ENCODE measurements at regions not wholly inside any gene's neighbourhood (a gene's known extent, or its start where the extent isn't known, plus 50 kb on each side); places are given as distances from the start of the nearest gene placed in this dataset.
"Not testable (repeated sequence)": the region's sequence is repeated elsewhere in the genome, so short reads cannot be mapped to it uniquely, and the experiment has no call there.

GRCh38 chr16:72458035-72458434 is 286.1 kb upstream of the PMFBP1 start:
- DNase-seq (ENCODE audit: low read depth in 4 of 4, low spot score in 1 of 4): no peak

GRCh38 chr16:72457243-72457940 is 285.4 kb upstream of the PMFBP1 start:
- DNase-seq (ENCODE audit: low read depth in 4 of 4, low spot score in 1 of 4): no peak

- DNase-seq (ENCODE audit: low read depth in 4 of 4, low spot score in 1 of 4): no peak
Measured at GRCh38 chr16:72455743-72456659, 284.0 kb upstream of the PMFBP1 start.

- DNase-seq (ENCODE audit: low read depth in 4 of 4, low spot score in 1 of 4): not testable (repeated sequence)
Measured at GRCh38 chr16:72453856-72454255, 281.9 kb upstream of the PMFBP1 start.

DNA sequence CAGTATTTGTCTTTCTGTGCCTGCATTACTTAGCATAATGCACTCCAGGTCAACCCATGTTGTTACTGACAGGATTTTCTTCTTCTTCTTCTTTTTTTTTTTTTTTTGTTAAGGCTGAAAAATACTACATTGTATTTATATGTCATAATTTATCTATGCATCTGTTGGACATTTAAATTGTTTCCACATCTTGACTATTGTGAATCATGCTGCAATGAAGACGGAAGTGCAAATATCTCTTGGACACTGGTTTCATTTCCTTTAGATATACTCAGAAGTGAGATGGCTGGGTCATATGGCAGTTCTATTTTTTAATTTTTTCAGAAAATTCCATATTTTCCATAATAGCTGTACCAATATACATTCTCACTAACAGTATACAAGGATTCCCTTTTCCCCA is 272.7 kb upstream of the PMFBP1 start:
- no peak for DNase-seq (ENCODE audit: low read depth in 4 of 4, low spot score in 1 of 4)

DNA sequence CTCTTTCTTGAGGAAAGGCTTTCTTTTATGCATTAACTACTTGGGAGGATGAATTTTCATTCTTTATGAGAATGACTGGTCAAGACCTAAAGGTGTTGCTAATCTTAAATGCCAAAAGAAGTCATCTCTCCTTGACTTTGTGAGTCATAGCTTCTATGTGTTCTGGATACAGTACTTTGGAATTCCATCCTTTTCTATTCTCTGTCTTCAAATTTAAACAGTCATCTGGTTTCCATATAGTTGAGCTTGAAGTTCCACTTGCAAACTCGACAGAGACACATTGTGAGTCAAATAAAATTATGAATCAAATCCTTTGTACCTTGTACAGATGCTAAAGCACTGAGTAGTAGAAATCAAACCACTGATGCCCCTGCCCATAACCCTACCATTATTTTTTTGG is 271.9 kb upstream of the PMFBP1 start:
- no peak for DNase-seq (ENCODE audit: low read depth in 4 of 4, low spot score in 1 of 4)

GRCh38 chr16:72442385-72443158 is 270.6 kb upstream of the PMFBP1 start:
- DNase-seq (ENCODE audit: low read depth in 4 of 4, low spot score in 1 of 4): no peak

GRCh38 chr16:72437891-72438290 is 265.9 kb upstream of the PMFBP1 start:
- DNase-seq (ENCODE audit: low read depth in 4 of 4, low spot score in 1 of 4): no peak

- DNase-seq (ENCODE audit: low read depth in 4 of 4, low spot score in 1 of 4): no peak
Measured at GRCh38 chr16:72434159-72434558, 262.2 kb upstream of the PMFBP1 start.

- DNase-seq (ENCODE audit: low read depth in 4 of 4, low spot score in 1 of 4): no peak
Measured at GRCh38 chr16:72430121-72430520, 258.2 kb upstream of the PMFBP1 start.

DNA sequence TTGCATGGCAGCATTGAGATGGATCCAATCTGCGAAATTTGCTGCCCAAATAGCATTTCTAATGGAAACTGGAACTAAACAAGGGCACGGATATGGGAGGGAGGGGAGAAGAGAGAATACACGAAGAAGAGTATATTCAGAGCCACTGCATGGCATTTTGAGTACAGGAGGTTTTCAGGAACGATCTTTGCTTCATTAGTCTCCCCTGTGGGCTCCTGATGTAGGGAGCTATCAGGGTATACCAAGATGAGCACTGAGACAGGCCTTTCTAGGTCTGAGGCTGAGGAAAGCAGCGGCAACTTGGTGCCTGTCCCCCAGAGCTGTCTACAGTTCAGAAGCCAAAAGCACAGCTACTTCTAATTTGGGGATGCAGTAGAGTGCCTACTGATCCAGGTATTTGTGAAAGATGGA is 257.7 kb upstream of the PMFBP1 start:
- DNase-seq (ENCODE audit: low read depth in 4 of 4, low spot score in 1 of 4): no peak

DNA sequence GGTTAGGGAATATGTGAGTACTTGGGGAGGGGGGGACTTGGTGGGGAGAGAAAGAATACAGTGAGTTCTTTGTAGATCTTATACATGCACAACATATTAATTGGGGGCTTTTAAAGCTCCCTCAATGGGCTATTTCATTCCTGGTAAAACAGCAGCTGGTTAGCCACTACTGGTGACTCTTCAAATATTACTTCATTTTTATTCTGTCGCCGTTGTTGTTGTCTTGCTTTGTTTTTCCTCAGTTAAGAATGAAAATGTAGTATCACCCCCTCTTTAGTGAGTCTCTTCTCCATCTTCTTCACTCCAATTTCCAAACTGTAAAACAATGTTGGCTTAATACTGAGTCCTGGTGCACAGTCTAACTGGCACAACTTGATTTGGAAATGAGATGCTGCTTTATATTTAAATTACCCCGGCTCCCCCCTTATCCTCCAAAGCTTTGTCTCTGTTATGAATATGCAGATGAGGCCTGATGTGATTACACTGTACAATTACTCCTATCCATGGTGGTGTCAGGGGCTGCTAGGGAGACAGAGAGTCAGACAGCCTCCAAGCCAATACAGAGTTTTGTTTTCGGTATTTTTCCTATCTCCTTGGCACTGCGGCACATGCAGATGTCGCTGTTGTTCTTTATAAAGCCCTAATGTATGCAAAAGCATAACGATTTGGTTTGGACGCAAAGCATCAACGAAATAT is 256.9 kb upstream of the PMFBP1 start:
- no peak for DNase-seq (ENCODE audit: low read depth in 4 of 4, low spot score in 1 of 4)

DNA sequence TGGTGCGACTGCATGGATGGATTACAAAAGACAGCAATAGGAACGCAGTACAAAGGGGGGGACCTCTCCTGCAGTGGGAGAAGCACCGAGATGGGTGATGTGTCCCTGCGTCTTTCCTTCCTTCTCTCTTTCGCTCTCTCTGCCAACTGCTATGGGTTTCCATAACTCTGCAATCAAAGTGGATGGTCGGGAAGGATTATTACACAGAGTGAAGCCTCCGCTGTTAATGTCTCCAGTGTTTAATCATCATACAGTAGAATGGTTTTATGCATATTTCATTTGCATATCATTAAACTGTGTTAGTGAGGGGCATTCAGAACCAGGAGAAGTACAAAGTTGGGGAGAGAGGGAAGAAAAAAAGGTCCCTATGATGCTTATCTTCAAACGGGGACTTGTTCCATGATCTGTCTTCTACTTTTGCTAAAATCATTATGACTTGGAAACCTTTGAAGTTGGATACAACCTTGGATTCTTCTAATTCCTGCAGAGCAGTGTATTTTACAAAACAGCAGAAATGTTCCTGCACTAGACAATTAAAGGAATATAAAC is 255.9 kb upstream of the PMFBP1 start:
- no peak for DNase-seq (ENCODE audit: low read depth in 4 of 4, low spot score in 1 of 4)

GRCh38 chr16:72427051-72427782 is 255.3 kb upstream of the PMFBP1 start:
- no peak for DNase-seq (ENCODE audit: low read depth in 4 of 4, low spot score in 1 of 4)

DNA sequence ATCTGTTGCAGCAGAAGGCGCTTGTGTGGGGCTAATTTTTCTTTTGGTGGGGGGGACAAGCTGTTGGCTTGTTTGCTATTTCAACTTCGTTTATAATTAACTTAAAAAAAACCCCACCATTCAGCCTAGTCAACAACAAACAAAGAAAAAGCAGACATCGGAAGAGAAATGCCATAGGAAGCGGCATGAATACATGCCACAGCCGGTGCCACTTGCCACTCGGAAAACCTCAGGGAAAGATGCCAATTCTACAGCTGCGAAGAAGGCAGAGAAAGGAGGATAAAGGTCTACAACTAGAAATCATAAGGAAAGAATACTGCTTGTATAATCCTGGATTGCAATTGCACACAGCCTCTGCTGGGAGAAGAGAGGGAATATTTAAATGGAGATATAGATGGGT is 254.4 kb upstream of the PMFBP1 start:
- DNase-seq (ENCODE audit: low read depth in 4 of 4, low spot score in 1 of 4): no peak

GRCh38 chr16:72425571-72426341 is 253.8 kb upstream of the PMFBP1 start:
- no peak for DNase-seq (ENCODE audit: low read depth in 4 of 4, low spot score in 1 of 4)

DNA sequence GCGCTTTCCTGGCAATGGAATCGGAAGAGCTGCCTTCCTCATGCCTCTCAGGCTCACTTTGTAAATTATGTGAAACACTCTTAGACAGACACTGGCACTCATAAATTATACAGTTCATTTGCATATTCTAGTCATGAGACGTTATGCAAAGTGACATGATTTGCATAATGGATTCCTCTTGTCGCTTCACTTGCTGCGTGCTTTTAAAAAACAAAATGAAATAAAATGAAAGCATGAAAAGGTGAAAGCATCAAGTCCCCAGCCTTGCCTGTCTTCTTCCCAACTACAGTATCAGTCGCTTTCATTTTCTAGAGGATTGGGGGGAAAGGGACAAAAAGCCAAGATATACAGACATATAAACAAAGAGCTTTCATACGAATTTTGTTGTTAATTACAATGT is 252.8 kb upstream of the PMFBP1 start:
- no peak for DNase-seq (ENCODE audit: low read depth in 4 of 4, low spot score in 1 of 4)

GRCh38 chr16:72422308-72422897 is 250.4 kb upstream of the PMFBP1 start:
- no peak for DNase-seq (ENCODE audit: low read depth in 4 of 4, low spot score in 1 of 4)

DNA sequence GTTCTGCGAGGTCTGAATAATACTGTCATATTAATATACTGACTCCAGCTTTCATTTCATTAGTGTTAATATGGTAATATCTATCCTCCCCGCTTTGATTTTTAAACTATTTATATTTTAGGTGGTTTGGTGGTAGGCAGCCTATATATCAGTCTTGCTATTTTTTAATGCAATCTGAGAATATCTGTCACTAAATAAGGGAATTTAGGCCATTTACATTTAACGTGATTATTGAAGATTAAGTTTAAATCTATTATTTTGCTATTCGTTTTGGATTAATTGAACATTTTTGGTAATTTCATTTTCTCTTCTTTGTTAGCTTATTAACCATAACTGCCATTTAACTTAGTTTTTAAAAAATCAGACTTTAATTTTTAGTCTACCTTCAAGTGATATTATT is 247.7 kb upstream of the PMFBP1 start:
- DNase-seq (ENCODE audit: low read depth in 4 of 4, low spot score in 1 of 4): no peak

Data from stimulated activated CD4-positive, alpha-beta T cell treated with anti-CD3 and anti-CD28 coated beads, Interleukin-1b, Interleukin-23, amount 100 ng/mL, for 24 hours (primary cell).